Effector CD8-positive, alpha-beta T cell (primary cell): ENCODE measurements at regions not wholly inside any gene's neighbourhood (a gene's known extent, or its start where the extent isn't known, plus 50 kb on each side); places are given as distances from the start of the nearest gene placed in this dataset.

Experiments
- DNase-seq: peaks from one replicate; lab custom pipeline; 2025; lab: John Stamatoyannopoulos, UW

GRCh38 chr18:42137693-42138375 is 182.8 kb downstream of the PIK3C3 start:
- no peak for DNase-seq

DNA sequence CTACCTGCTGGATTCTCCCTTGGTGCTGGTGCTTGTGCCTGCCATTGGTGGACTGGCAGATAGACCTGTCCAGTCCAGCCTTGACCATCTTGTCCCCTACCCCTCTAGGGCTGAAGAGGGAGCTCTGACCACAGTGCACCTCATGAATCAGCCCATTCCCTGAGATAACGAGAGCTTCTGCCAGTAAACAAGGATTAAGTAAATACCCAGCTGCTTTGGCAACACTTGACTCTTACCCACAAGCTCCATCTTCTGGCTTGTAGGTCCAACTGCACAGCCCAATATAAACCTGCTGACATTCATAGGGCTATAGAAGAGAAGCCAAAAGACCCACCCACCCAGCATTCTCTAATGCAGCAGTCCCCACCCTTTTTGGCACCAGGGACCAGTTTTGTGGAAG is 186.4 kb downstream of the PIK3C3 start:
- DNase-seq, result no peak

- no peak for DNase-seq
These were observed 200.0 kb downstream of the PIK3C3 start for GRCh38 chr18:42155024-42155423.

GRCh38 chr18:42156281-42156680 is 201.2 kb downstream of the PIK3C3 start:
- DNase-seq, result no peak

- no peak for DNase-seq
These were observed 202.4 kb downstream of the PIK3C3 start for GRCh38 chr18:42157420-42157819.

GRCh38 chr18:42157878-42158277 is 202.8 kb downstream of the PIK3C3 start:
- no peak for DNase-seq

DNA sequence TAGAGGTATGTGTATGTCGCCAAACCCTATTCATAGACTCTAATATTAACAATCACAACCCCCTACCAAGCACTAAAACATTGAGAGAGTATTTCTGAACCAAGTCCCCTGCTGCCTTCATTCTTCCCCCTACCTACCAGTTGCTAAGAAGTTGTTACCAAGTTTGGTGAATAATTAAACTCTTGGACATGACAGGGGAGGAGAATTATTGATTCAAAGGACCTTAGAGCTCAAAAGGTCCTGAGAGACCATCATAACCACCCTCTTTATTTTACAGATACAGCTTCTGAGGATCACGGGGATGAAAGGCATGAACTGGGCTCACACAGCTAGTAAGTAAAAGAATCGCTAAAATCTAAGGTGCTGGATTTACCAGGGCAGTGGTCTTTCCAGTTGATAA is 204.1 kb downstream of the PIK3C3 start:
- DNase-seq, result no peak

DNA sequence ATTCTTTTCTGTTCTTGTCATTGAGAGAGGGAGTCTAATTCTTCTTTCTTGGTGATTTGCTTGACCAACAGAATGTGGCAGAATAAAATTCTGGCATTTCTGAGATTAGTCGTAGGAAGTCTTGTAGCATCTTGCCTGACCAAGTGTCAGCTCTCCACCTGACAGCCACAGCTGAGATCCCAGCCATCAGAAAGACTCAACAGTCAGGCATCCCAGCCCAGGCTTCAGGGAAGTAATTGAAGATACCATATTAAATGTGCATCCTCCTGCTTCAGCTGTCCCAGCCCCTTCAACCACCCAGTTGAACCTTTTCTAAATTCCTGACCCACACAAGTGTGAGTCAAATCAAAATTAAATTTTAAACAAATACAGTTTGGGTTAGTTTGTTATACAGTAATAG is 208.3 kb downstream of the PIK3C3 start:
- no peak for DNase-seq

DNA sequence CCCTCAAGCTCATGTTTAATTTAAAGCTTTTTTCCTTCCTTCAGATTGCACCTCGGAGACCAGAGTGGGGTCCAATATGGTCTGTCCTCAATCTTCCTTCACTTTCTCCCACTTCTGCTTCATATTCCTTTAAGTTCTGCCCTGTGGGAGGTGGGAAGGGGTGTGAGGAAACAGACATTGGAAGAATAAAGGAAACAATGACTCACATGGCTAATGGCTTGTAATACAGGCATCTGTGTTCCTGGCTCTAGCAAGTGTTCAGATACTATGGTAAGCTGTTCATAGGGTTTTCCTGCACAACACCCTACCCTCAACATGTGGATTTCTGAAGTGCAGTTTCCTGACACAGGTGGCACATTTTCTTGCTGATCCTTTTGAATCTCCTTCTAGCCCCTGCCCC is 209.5 kb downstream of the PIK3C3 start:
- no peak for DNase-seq

DNA sequence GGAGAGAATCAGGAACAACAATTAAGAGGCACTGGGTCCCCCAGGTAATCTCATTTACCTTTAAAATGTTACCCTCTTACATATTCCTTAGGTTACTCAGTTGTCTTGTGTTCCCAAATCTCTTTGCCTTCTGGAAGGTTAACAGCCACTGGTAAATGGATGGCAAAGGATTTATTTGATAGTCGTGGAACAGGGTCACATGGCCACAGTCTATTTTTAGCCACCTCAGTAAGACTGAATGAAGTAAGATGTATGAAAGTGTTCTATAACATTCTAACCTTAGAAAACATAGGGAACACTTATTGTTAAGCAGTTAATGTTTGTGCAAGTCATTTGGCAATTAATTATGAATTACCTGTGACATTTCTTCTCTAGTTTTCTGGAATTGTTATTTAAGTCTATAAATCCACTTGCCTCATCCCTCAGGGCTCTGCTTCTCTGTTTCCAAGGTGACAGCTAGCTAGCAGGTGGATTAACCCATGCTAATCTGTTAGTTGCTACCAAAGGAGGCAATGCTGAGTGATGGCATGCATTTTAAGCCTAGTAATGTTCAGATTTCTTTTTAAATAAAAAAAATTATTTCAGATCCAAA is 211.0 kb downstream of the PIK3C3 start:
- no peak for DNase-seq

GRCh38 chr18:42168487-42168886 is 213.5 kb downstream of the PIK3C3 start:
- no peak for DNase-seq

DNA sequence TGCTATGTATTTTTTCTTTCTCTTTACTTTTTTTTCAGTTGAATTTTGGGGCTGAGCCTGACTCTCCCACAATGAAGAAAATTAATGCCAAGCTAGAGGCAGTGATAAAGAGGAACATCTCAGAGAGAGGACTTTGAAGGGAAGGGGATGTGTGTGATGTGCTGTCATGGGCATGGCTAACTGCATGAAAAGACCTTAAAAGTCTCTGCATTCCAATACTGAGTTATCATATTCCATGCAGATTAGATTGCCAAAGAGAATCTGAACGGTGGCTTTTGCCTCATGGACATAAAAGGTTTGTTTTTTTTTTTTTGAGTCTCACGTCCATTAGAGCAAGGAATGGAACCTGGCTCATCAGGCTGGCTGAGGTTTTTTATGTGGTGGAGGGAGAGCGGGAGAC is 213.9 kb downstream of the PIK3C3 start:
- no peak for DNase-seq

DNA sequence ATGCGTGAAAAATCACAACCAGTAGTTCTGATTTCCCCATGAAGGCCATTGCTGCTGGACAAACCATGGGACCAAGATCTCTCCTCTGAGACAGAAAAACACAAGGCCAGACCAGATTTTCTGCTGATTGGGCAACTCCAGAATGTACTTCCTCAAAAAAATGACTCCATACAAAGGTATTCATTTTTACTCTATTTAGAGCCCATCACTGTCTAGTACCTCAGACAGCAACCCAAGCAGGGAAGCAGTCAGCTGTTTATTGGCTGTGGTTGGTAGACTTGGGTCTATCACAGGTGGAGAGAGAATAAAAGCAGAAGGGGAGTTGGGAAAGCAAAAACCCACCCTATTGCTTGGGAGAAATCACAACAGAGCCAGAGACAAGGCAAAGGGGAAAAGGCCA is 219.9 kb downstream of the PIK3C3 start:
- no peak for DNase-seq

DNA sequence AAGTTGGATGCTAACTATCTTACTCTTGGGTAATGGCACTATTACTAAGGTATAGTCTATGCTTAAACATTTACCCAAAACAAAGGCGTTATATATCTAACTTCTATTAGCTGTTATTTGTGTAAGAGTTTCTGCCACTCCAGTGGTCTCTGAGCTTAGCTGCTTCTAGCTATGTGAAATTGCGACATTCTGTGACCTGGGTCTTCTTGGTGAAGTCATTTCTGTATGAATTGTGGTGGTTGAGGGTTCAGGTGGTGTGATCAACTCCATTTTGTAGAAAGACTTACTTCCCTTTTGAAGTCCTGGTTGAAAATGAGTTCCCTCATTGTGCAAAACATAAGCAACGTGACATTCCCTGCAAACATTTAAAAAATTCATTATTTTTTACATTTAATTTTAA is 221.6 kb downstream of the PIK3C3 start:
- DNase-seq, result no peak

DNA sequence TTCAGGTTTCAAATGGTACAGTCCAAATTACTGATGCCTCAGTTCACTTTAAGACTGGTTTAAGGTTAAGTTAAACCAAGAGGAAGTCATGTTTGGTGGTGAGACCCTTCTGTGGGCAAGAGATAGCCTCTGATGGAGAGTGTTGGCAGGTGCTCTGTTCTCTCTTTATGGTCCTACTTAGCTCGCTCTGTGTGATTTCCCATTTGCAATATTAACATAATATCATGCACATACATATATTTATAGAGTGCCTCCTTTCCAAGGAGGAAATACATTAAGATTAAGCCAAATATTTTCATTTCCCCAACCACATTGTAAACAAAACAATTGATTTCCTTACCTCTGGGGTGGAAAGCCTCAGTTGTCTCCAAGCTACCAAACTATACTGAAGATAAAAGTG is 222.4 kb downstream of the PIK3C3 start:
- DNase-seq, result no peak

DNA sequence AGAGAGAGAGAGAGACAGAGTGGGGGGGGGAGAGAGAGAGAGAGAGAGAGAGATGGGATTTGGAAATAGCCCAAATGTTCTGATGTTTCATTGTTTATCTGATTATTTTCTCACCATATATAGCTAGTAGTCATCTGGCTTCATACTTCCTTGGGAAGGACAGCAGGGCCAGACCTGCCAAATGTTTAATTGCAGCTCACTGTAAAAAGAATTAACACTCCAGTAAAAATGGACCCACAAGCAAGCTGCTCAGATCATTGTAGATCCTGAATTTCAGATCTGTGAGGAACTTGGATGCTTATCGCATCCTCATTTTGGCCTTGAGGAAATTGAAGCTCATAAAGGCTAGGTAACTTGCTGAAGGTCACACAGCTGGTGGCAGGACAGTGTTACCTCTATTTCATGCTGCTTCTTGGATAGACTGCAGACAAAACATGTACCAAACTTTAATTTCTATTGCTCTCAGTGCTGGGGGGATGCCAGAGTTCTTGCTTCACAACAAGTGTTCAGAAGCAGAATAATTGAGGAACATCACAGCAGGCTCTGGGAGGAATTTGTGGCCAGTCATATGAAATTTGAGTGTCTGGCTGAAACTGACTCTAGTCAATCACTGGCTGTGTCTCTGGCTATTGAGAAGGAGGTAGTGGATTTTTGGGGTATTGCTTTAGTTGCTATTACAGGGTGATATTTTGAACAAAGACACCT is 223.5 kb downstream of the PIK3C3 start:
- DNase-seq, result no peak

DNA sequence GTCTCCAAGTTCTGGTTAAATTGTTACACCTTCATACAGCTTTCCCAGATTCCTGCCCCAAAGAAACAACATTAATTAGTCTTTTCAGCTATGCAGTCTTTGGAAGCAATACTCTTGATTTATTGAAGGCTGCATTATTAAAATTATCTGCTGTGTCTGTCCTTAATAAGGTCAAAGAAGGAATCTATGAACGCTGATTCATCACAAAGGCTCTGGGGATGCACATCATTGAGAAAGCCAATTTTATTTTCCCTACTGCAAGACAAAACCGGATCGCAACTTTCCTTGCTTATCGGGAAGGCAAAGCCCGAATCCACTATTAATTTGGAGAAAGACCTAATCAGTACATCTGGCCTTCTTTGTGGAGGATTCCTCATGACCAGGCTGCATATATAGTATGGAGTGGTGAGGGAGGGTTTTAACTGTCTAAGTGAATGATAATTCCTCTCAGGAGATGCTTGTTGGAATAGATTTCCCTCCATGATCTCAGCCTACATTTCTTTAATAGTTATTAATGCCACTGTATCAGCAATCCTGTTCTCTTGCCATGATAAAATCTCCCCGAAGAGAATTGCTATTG is 224.6 kb downstream of the PIK3C3 start:
- DNase-seq, result no peak

- no peak for DNase-seq
These were observed 226.4 kb downstream of the PIK3C3 start for GRCh38 chr18:42181474-42181873.

DNA sequence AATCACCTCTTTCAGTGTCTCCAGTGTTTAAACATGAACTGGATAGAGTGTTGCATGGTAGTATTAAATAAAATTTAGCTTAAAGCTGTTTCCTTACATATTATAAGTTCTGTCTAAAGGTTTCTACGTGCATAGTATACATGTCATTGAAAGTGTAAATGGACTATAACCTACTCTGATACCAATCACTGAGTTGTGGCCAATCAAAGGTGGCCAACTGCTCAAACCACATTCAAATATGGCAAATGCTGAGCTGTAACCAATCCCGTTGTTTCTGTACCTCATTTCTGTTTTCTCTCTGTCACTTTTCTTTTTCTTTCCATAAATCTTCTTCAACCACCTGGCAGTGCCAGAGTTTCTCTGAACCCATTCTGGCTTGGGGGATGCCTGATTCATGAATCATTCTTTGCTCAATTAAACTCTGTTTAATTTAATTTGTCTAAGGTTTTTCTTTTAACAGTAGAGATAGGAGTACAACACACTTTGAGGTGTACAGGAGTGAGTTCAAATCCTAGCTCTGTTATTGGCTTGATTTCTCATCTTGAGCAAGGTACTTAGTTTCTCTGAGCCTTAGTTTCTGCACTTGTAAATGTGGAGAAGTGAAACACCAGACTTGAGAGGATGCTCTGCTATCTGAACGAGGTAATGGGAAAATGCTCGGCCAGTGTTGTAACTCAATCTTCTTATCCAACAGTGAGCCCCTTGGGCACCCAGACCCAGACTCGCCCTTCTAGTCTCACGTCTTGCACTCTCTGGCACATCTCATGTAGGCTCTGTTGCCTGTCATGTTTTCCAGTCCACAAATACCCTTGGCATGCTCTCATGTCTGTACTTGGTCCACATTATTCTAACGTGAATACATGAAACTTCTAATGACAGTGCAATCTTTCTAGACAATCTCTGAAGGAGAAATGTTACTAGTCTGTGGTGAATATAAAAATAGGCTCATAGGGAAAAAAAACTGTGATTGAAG is 228.0 kb downstream of the PIK3C3 start:
- DNase-seq, result no peak

DNA sequence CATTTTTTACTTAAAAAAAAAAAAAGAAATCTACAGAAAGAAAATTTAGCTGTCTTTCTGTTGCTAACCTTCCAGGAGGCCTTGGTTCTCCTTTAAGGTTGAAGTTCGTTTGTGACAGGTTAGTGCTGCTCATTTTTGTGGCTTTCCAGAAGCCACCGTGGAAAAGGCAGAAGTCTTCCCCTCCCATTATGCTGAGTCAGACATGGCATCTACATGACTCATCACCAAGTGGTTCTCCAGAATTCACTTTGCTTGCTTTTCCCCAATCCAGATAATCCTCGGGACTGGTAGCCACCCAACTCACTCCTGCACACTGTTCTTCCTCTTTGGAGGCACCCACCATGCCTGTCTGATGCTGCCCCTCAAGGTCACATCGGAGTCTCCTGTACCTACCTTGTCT is 228.7 kb downstream of the PIK3C3 start:
- no peak for DNase-seq

DNA sequence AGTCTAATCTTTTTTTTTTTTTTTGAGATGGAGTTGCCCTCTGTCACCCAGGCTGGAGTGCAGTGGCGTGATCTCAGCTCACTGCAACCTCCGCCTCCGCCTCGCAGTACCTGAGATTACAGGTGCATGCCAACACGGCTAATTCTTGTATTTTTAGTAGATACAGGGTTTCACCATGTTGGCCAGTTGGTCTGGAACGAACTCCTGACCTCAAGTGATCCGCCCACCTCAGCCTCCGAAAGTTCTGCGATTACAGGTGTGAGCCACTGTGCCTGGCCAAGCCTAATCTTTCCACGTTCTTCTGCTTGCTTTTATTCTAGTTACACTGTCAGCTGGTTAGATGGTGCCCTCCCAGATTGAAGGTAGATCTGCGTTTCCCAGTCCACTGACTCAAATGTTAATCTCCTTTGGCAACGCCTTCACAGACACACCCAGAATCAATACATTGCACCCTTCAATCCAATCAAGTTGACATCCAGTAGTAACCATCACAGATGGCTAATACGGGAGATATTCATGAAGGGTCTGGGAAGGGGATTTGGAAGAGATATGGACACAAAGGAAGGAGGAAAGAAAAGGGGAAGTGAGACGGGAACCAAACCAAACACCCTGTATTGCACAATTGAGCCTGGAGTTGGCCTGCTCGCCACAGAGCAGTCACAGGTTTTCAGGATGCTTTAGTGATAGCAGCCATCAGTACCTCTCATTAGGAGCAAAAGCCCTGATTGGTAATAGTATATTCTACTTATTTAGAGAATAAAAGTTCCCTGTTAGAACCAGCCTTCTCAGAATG is 229.8 kb downstream of the PIK3C3 start:
- no peak for DNase-seq
